HepG2 (cell line): ENCODE measurements at regions not wholly inside any gene's neighbourhood (a gene's known extent, or its start where the extent isn't known, plus 50 kb on each side); places are given as distances from the start of the nearest gene placed in this dataset.

ENCODE experiments used
- ATAC-seq: fragments of 200-7000 bp; cut with Tn5 transposase; 3 replicates; pipeline ENCODE4 v1.9.1; 2020; ENCODE audit warnings: mild to moderate bottlenecking, moderate library complexity
- BruUV-seq: library from RNA; stranded (reverse); fragments of 400-500 nt; replicated peaks from 2 replicates; lab custom pipeline; 2021; lab: Mats Ljungman, UMichigan
- CTCF ChIA-PET: fragments of 300-600 bp; formaldehyde crosslinking; extraction: SDS; loops from one replicate; lab custom pipeline; 2021; ENCODE audit warnings: low total read pairs, inconsistent platforms, low intra/inter-chr PET ratio; lab: Yijun Ruan, JAX
- POLR2A ChIA-PET: fragments of 350-600 bp; sonication (Branson Sonifier 250); formaldehyde crosslinking; loops from one replicate; lab custom pipeline; 2020; ENCODE audit warnings: antibody characterized with exemption, inconsistent platforms; lab: Yijun Ruan, JAX
- DNase-seq: peaks from one replicate; pipeline ENCODE4 v3.0.0-alpha.2; 2015; ENCODE audit warnings: low spot score
- FAIRE-seq: peaks from 3 replicates; lab custom pipeline; 2011; peaks lifted over from hg19 to GRCh38; lab: Jason Lieb, UNC
- H2AFZ ChIP-seq: one replicate; pipeline ENCODE4 v1.6.1; 2011; ENCODE audit warnings: low read length, inconsistent platforms
- H3K27ac ChIP-seq: fragments of 300-600 bp; 3 replicates; pipeline ENCODE4 v1.8.0; 2011; ENCODE audit warnings: mixed run types, mild to moderate bottlenecking, mixed read lengths, low read length, inconsistent platforms; ENCODE audit not compliant: insufficient read depth; ENCODE audit errors: extremely low read length
- H3K27me3 ChIP-seq, 2 experiments: fragments of 200-600 bp in 1 of 2; 2 replicates in 1 of 2; 3 replicates in 1 of 2; pipeline versions ENCODE4 v1.6.0 to v1.8.0; 2011; ENCODE audit warnings: low read length in 2 of 2, mild to moderate bottlenecking in 2 of 2, moderate library complexity in 2 of 2, inconsistent platforms in 1 of 2; ENCODE audit not compliant: insufficient read depth in 2 of 2, control insufficient read depth in 1 of 2
- H3K36me3 ChIP-seq, 2 experiments: fragments of 200-600 bp in 1 of 2; replicated peaks in 1 of 2; 2 replicates in 1 of 2; 3 replicates in 1 of 2; pipeline versions ENCODE4 v1.5.1 to v1.8.0; 2011; ENCODE audit warnings: low read length in 2 of 2, inconsistent platforms in 1 of 2; ENCODE audit not compliant: insufficient read depth in 2 of 2, control insufficient read depth in 1 of 2
- H3K4me1 ChIP-seq: 2 replicates; pipeline ENCODE4 v1.5.1; 2012; ENCODE audit warnings: low read length, inconsistent platforms; ENCODE audit not compliant: insufficient read depth
- H3K4me2 ChIP-seq: 2 replicates; pipeline ENCODE4 v1.6.0; 2011; ENCODE audit warnings: low read depth, low read length, inconsistent platforms
- H3K4me3 ChIP-seq, 3 experiments: fragments of 200-600 bp in 1 of 3; sonication (generic), shearing (Covaris generic) in 1 of 3; replicated peaks in 1 of 3; 2 replicates each; pipeline ENCODE4 v1.5.1; 2011 to 2016; ENCODE audit warnings: low read length in 3 of 3, inconsistent platforms in 2 of 3, low read depth in 2 of 3, mild to moderate bottlenecking in 2 of 3, control low read depth in 1 of 3, mixed read lengths in 1 of 3; ENCODE audit not compliant: insufficient read depth in 1 of 3
- H3K79me2 ChIP-seq: one replicate; pipeline ENCODE4 v1.6.1; 2011; ENCODE audit warnings: low read length, inconsistent platforms; ENCODE audit not compliant: insufficient read depth
- H3K9ac ChIP-seq: 2 replicates; pipeline ENCODE4 v1.6.0; 2011; ENCODE audit warnings: mild to moderate bottlenecking, low read depth, low read length, inconsistent platforms; ENCODE audit not compliant: insufficient read depth
- H3K9me3 ChIP-seq: 2 replicates; pipeline ENCODE4 v1.5.1; 2012; ENCODE audit warnings: mild to moderate bottlenecking, low read length
- H4K20me1 ChIP-seq: 2 replicates; pipeline ENCODE4 v1.6.0; 2011; ENCODE audit warnings: inconsistent platforms, mild to moderate bottlenecking, low read length, moderate library complexity; ENCODE audit not compliant: insufficient read depth
- ATAD3A ChIP-seq: sonication (generic); formaldehyde crosslinking; IDR thresholded peaks from 2 replicates; pipeline ENCODE4 v1.4.0; 2020; ENCODE audit warnings: missing genetic modification reagents
- CBX1 ChIP-seq: IDR thresholded peaks from one replicate; pipeline ENCODE4 v1.6.1; 2016; ENCODE audit warnings: antibody characterized with exemption, low read depth
- IKZF4 ChIP-seq: sonication (generic); formaldehyde crosslinking; IDR thresholded peaks from 2 replicates; pipeline ENCODE4 v1.5.1; 2020; ENCODE audit warnings: borderline replicate concordance, mild to moderate bottlenecking, low read depth, missing genetic modification reagents; ENCODE audit errors: not compliant biosample characterization
- KAT2B ChIP-seq: fragments of 150-350 bp; IDR thresholded peaks from 2 replicates; pipeline ENCODE4 v1.6.1; 2014; ENCODE audit warnings: low read depth, low read length, borderline replicate concordance
- TAF15 ChIP-seq: fragments of 200-400 bp; formaldehyde crosslinking; IDR thresholded peaks from one replicate; pipeline ENCODE4 v1.6.1; 2018; ENCODE audit warnings: mild to moderate bottlenecking, low read depth, low read length; ENCODE audit not compliant: poor library complexity, severe bottlenecking
- TCF7 ChIP-seq: sonication (generic); IDR thresholded peaks from 2 replicates; pipeline ENCODE4 v1.6.1; 2016; ENCODE audit warnings: antibody characterized with exemption, low read depth
- ZFP36 ChIP-seq: fragments of 150-350 bp; IDR thresholded peaks from 2 replicates; pipeline ENCODE4 v1.6.1; 2018; ENCODE audit warnings: borderline replicate concordance, low read length, low read depth; ENCODE audit not compliant: partially characterized antibody
- ZNF263 ChIP-seq: sonication (generic); formaldehyde crosslinking; IDR thresholded peaks from 2 replicates; pipeline ENCODE4 v1.4.0; 2020; ENCODE audit warnings: missing genetic modification reagents
- ZNF431 ChIP-seq: sonication (generic); formaldehyde crosslinking; IDR thresholded peaks from 2 replicates; pipeline ENCODE4 v1.9.0; 2022; ENCODE audit warnings: missing genetic modification reagents, low read depth, mild to moderate bottlenecking, borderline replicate concordance
- ZNF564 ChIP-seq: sonication (generic); formaldehyde crosslinking; IDR thresholded peaks from 2 replicates; pipeline ENCODE4 v1.8.1; 2023; ENCODE audit warnings: mild to moderate bottlenecking, missing genetic modification reagents
- ZNF569 ChIP-seq: sonication (generic); formaldehyde crosslinking; IDR thresholded peaks from 2 replicates; pipeline ENCODE4 v1.5.0; 2020; ENCODE audit warnings: mild to moderate bottlenecking, missing genetic modification reagents, moderate library complexity, borderline replicate concordance
- ZNF776 ChIP-seq: sonication (generic); formaldehyde crosslinking; IDR thresholded peaks from 2 replicates; pipeline ENCODE4 v1.4.0; 2020; ENCODE audit warnings: mild to moderate bottlenecking, missing genetic modification reagents
- ZSCAN9 ChIP-seq: IDR thresholded peaks from 2 replicates; pipeline ENCODE4 v1.6.1; 2016; ENCODE audit warnings: borderline replicate concordance
- WGBS: methylation state at CpG from one replicate; pipeline ENCODE4 v1.1.6; 2017; ENCODE audit warnings: low lambda C conversion rate; 5-methylcytosine and 5-hydroxymethylcytosine counted together
- in situ Hi-C: cut with HindIII; loops from 2 replicates; pipeline ENCODE4 v1.10.0; 2017; ENCODE audit warnings: low pct_unique_long_range_greater_than_20kb; ENCODE audit not compliant: extremely low pct_ligation_motif_present
- intact Hi-C: fragments of 100-400 bp; cut with micrococcal nuclease; formaldehyde crosslinking; loops from one replicate; pipeline ENCODE4 v1.10.0; 2022; ENCODE audit not compliant: unreplicated experiment
- TF ChIP-seq, protein P1 (sequence below): sonication (generic); formaldehyde crosslinking; IDR thresholded peaks from 2 replicates; pipeline ENCODE4 v1.5.1; 2020; ENCODE audit warnings: missing genetic modification reagents, mild to moderate bottlenecking, borderline replicate concordance
- TF ChIP-seq, protein P2 (sequence below): sonication (generic); formaldehyde crosslinking; IDR thresholded peaks from 2 replicates; pipeline ENCODE4 v1.8.0; 2022; ENCODE audit warnings: low read depth, missing genetic modification reagents

- no peak for TF ChIP-seq ATAD3A (CRISPR knock-in tag)
Measured at GRCh38 chr19:29318581-29318980, 105.6 kb upstream of the UQCRFS1 start (continued).

- DNase-seq (no peak), ATAC-seq (no peak), FAIRE-seq (no peak)
- 2% methylated on average over 5 of the region's 5 CpGs for WGBS
- TF ChIP-seq IKZF4 (CRISPR knock-in tag) (no peak), ZNF263 (CRISPR knock-in tag) (no peak), ZNF569 (CRISPR knock-in tag) (no peak), TCF7 (no peak), ZNF431 (CRISPR knock-in tag) (no peak), ZNF776 (CRISPR knock-in tag) (no peak), ZFP36 (no peak), TAF15 (no peak), ZSCAN9 (no peak), KAT2B (no peak), CBX1 (no peak), ZNF564 (CRISPR knock-in tag) (no peak)
- TF ChIP-seq, protein P1, sequence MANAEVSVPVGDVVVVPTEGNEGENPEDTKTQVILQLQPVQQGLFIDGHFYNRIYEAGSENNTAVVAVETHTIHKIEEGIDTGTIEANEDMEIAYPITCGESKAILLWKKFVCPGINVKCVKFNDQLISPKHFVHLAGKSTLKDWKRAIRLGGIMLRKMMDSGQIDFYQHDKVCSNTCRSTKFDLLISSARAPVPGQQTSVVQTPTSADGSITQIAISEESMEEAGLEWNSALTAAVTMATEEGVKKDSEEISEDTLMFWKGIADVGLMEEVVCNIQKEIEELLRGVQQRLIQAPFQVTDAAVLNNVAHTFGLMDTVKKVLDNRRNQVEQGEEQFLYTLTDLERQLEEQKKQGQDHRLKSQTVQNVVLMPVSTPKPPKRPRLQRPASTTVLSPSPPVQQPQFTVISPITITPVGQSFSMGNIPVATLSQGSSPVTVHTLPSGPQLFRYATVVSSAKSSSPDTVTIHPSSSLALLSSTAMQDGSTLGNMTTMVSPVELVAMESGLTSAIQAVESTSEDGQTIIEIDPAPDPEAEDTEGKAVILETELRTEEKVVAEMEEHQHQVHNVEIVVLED (CRISPR knock-in tag), result no peak
- TF ChIP-seq, protein P2, sequence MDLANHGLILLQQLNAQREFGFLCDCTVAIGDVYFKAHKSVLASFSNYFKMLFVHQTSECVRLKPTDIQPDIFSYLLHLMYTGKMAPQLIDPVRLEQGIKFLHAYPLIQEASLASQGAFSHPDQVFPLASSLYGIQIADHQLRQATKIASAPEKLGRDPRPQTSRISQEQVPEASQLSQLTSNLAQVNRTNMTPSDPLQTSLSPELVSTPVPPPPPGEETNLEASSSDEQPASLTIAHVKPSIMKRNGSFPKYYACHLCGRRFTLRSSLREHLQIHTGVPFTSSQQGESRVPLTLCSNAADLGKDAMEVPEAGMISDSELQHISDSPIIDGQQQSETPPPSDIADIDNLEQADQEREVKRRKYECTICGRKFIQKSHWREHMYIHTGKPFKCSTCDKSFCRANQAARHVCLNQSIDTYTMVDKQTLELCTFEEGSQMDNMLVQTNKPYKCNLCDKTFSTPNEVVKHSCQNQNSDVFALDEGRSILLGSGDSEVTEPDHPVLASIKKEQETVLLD (CRISPR knock-in tag), result no peak
- Histone ChIP-seq H3K36me3 (no peaks in the 10 kb centered on the region), H3K4me3 (no peak overlapping the region), H2AFZ (no peak overlapping the region), H4K20me1 (no peaks in the 10 kb centered on the region), H3K4me1 (no peaks in the 10 kb centered on the region), H3K9me3 (no peaks in the 10 kb centered on the region), H3K27me3 (peaks cover 0 to 5% of the 10 kb centered on the region in 2 experiments; a peak in 1 of 5 replicates), H3K27ac (no peak overlapping the region), H3K79me2 (no peaks in the 10 kb centered on the region), H3K4me2 (no peak overlapping the region), H3K9ac (no peak overlapping the region)
- BruUV-seq, result no TSS peak
- ChIA-PET POLR2A (no interaction called here), CTCF (no interaction called here)
- in situ Hi-C loops (no loop called here), intact Hi-C loops (no loop called here)
Measured at GRCh38 chr19:29320086-29320485, 107.1 kb upstream of the UQCRFS1 start.
